Natural killer cell (primary cell): ENCODE measurements at regions not wholly inside any gene's neighbourhood (a gene's known extent, or its start where the extent isn't known, plus 50 kb on each side); places are given as distances from the start of the nearest gene placed in this dataset.

Experiments used
- ATAC-seq, 3 donors: fragments of 150-1000 bp in 2 of 3; fragments of 200-7000 bp in 1 of 3; cut with Tn5 transposase; 1 replicate in 1 of 3; 2 replicates in 2 of 3; pipeline ENCODE4 v1.10.0; 2021; ENCODE audit warnings: mild to moderate bottlenecking in 2 of 3, moderate library complexity in 2 of 3
- DNase-seq, 2 donors: peaks; one replicate each; pipeline versions ENCODE4 v3.0.0 to v3.0.0-alpha.2; 2013 to 2021; ENCODE audit warnings: mixed read lengths in 1 of 2
- H3K27ac ChIP-seq: one replicate; pipeline ENCODE4 v1.5.1; 2013; ENCODE audit warnings: mild to moderate bottlenecking, low read length
- H3K27me3 ChIP-seq: one replicate; pipeline ENCODE4 v1.6.1; 2013; ENCODE audit warnings: low read length; ENCODE audit not compliant: control insufficient read depth, insufficient read depth
- H3K36me3 ChIP-seq: one replicate; pipeline ENCODE4 v1.6.1; 2013; ENCODE audit warnings: low read length; ENCODE audit not compliant: control insufficient read depth, insufficient read depth
- H3K4me1 ChIP-seq: one replicate; pipeline ENCODE4 v1.6.1; 2013; ENCODE audit warnings: low read length; ENCODE audit not compliant: control insufficient read depth, insufficient read depth
- H3K4me3 ChIP-seq: one replicate; pipeline ENCODE4 v1.5.1; 2013; ENCODE audit warnings: low read length
- H3K9me3 ChIP-seq: one replicate; pipeline ENCODE4 v1.6.1; 2013; ENCODE audit warnings: low read length; ENCODE audit not compliant: control insufficient read depth, insufficient read depth
- H3K27ac Mint-ChIP-seq, 2 donors: one replicate each; pipeline ENCODE4 v1.8.0; 2022; ENCODE audit warnings: mild to moderate bottlenecking in 2 of 2, mixed read lengths in 2 of 2, moderate library complexity in 1 of 2
- H3K27me3 Mint-ChIP-seq, 2 donors: one replicate each; pipeline ENCODE4 v1.8.0; 2022; ENCODE audit warnings: low read depth in 2 of 2, mixed read lengths in 2 of 2
- H3K36me3 Mint-ChIP-seq: one replicate; pipeline ENCODE4 v1.8.0; 2022; ENCODE audit warnings: mixed read lengths
- H3K4me1 Mint-ChIP-seq, 2 donors: one replicate each; pipeline ENCODE4 v1.8.0; 2022; ENCODE audit warnings: mixed read lengths in 2 of 2
- H3K4me3 Mint-ChIP-seq: one replicate; pipeline ENCODE4 v1.8.0; 2022; ENCODE audit warnings: mild to moderate bottlenecking, moderate library complexity, mixed read lengths
- H3K9me3 Mint-ChIP-seq, 2 donors: one replicate each; pipeline ENCODE4 v1.8.0; 2022; ENCODE audit warnings: mixed read lengths in 2 of 2
- CTCF ChIP-seq: fragments of 200-600 bp; IDR thresholded peaks from one replicate; pipeline ENCODE4 v1.8.0; 2022; ENCODE audit warnings: antibody characterized with exemption
- WGBS: methylation state at CpG from one replicate; pipeline ENCODE4 v1.1.7; 2013; ENCODE audit warnings: missing lambda C conversion rate; ENCODE audit not compliant: insufficient coverage; 5-methylcytosine and 5-hydroxymethylcytosine counted together
- intact Hi-C: fragments of 100-400 bp; cut with micrococcal nuclease; formaldehyde crosslinking; loops from one replicate; pipeline ENCODE4 v1.14.2; 2022

- TF ChIP-seq CTCF: no peak
- no peaks in the 10 kb centered on the region for H3K27me3 Mint-ChIP-seq
- no peaks in the 10 kb centered on the region for H3K9me3 Mint-ChIP-seq
- H3K27me3 ChIP-seq: no peaks in the 10 kb centered on the region
- H3K36me3 Mint-ChIP-seq: no peaks in the 10 kb centered on the region
- H3K4me3 Mint-ChIP-seq: no peak overlapping the region
- H3K27ac Mint-ChIP-seq: no peak overlapping the region
- no peaks in the 10 kb centered on the region for H3K4me1 ChIP-seq
- no peak overlapping the region for H3K27ac ChIP-seq
- no peak for ATAC-seq
- no peaks in the 10 kb centered on the region for H3K36me3 ChIP-seq
- intact Hi-C loops: no loop called here
- no peak for DNase-seq
- no peaks in the 10 kb centered on the region for H3K9me3 ChIP-seq
- H3K4me1 Mint-ChIP-seq: no peaks in the 10 kb centered on the region
- H3K4me3 ChIP-seq: no peak overlapping the region
- WGBS: 77% methylated on average over 3 of the region's 3 CpGs
These were observed 322.9 kb upstream of the RPS23 start for GRCh38 chr5:82601077-82601476.

GRCh38 chr5:82599692-82600091, 321.5 kb upstream of the RPS23 start:
- Histone ChIP-seq H3K4me3 (no peak overlapping the region), H3K27me3 (no peaks in the 10 kb centered on the region), H3K9me3 (no peaks in the 10 kb centered on the region), H3K27ac (no peak overlapping the region), H3K36me3 (no peaks in the 10 kb centered on the region), H3K4me1 (no peaks in the 10 kb centered on the region)
- no peak for ATAC-seq
- WGBS: no CpG with 5 or more reads among the region's 1 CpG
- Mint-ChIP-seq H3K27ac (no peak overlapping the region), H3K9me3 (no peaks in the 10 kb centered on the region), H3K4me3 (no peak overlapping the region), H3K4me1 (no peaks in the 10 kb centered on the region), H3K36me3 (no peaks in the 10 kb centered on the region), H3K27me3 (peaks cover 0 to 2% of the 10 kb centered on the region in 2 donors)
- no peak for DNase-seq
- intact Hi-C loops: no loop called here
- no peak for TF ChIP-seq CTCF

GRCh38 chr5:82599030-82599429, 320.9 kb upstream of the RPS23 start:
- Mint-ChIP-seq H3K27ac (no peak overlapping the region), H3K4me1 (no peaks in the 10 kb centered on the region), H3K27me3 (peaks cover 0 to 2% of the 10 kb centered on the region in 2 donors), H3K4me3 (no peak overlapping the region), H3K36me3 (no peaks in the 10 kb centered on the region), H3K9me3 (no peaks in the 10 kb centered on the region)
- WGBS: 100% methylated on average over 1 of the region's 1 CpG
- DNase-seq: no peak
- intact Hi-C loops: no loop called here
- H3K36me3 ChIP-seq: no peaks in the 10 kb centered on the region
- no peak for ATAC-seq
- no peaks in the 10 kb centered on the region for H3K4me1 ChIP-seq
- H3K27ac ChIP-seq: no peak overlapping the region
- no peak overlapping the region for H3K4me3 ChIP-seq
- H3K27me3 ChIP-seq: no peaks in the 10 kb centered on the region
- no peaks in the 10 kb centered on the region for H3K9me3 ChIP-seq
- TF ChIP-seq CTCF: no peak

GRCh38 chr5:82597437-82597836, 319.3 kb upstream of the RPS23 start:
- ATAC-seq (no peak), DNase-seq (no peak)
- Mint-ChIP-seq H3K27ac (no peak overlapping the region), H3K4me1 (no peaks in the 10 kb centered on the region), H3K4me3 (no peak overlapping the region), H3K9me3 (no peaks in the 10 kb centered on the region), H3K27me3 (peaks cover 2 to 5% of the 10 kb centered on the region in 2 donors), H3K36me3 (no peaks in the 10 kb centered on the region)
- no peak for TF ChIP-seq CTCF
- intact Hi-C loops: no loop called here
- Histone ChIP-seq H3K4me1 (no peaks in the 10 kb centered on the region), H3K4me3 (no peak overlapping the region), H3K27me3 (no peaks in the 10 kb centered on the region), H3K27ac (no peak overlapping the region), H3K9me3 (no peaks in the 10 kb centered on the region), H3K36me3 (no peaks in the 10 kb centered on the region)
